Stimulated activated CD4-positive, alpha-beta T cell treated with anti-CD3 and anti-CD28 coated beads, Interleukin-1b, Interleukin-23, amount 100 ng/mL, for 1 hour (primary cell): ENCODE measurements at regions not wholly inside any gene's neighbourhood (a gene's known extent, or its start where the extent isn't known, plus 50 kb on each side); places are given as distances from the start of the nearest gene placed in this dataset.
"Not testable (repeated sequence)": the region's sequence is repeated elsewhere in the genome, so short reads cannot be mapped to it uniquely, and the experiment has no call there.

Experiments used
- DNase-seq, 2 donors: peaks; one replicate each; pipeline ENCODE4 v3.0.0-alpha.2; 2020; ENCODE audit warnings: low read depth in 2 of 2

GRCh38 chrX:121298499-121298898, 251.1 kb downstream of the GLUD2 start:
- no peak for DNase-seq

GRCh38 chrX:121301356-121301755, 253.9 kb downstream of the GLUD2 start:
- DNase-seq = no peak

- DNase-seq = no peak
Measured at GRCh38 chrX:121301822-121302221, 254.4 kb downstream of the GLUD2 start.

GRCh38 chrX:121307449-121307848, 260.0 kb downstream of the GLUD2 start:
- DNase-seq = no peak

GRCh38 chrX:121308276-121308805, 260.9 kb downstream of the GLUD2 start:
- DNase-seq = no peak

GRCh38 chrX:121310820-121311219, 263.4 kb downstream of the GLUD2 start:
- no peak for DNase-seq

- no peak for DNase-seq
Measured at GRCh38 chrX:121320441-121320840, 273.0 kb downstream of the GLUD2 start.

GRCh38 chrX:121322159-121322558, 274.7 kb downstream of the GLUD2 start:
- DNase-seq = no peak

- DNase-seq = no peak
Measured at GRCh38 chrX:121323337-121323736, 275.9 kb downstream of the GLUD2 start.

GRCh38 chrX:121333942-121334341, 286.5 kb downstream of the GLUD2 start:
- DNase-seq = no peak

GRCh38 chrX:121336831-121337421, 289.5 kb downstream of the GLUD2 start:
- DNase-seq = no peak

- no peak for DNase-seq
Measured at GRCh38 chrX:121337816-121338215, 290.4 kb downstream of the GLUD2 start.

- DNase-seq = no peak
Measured at GRCh38 chrX:121349263-121349662, 301.9 kb downstream of the GLUD2 start.

- DNase-seq = no peak
Measured at GRCh38 chrX:121356139-121356849, 308.9 kb downstream of the GLUD2 start.

GRCh38 chrX:121356850-121357171, 309.4 kb downstream of the GLUD2 start:
- no peak for DNase-seq

GRCh38 chrX:121360280-121360679, 312.9 kb downstream of the GLUD2 start:
- DNase-seq = no peak

- DNase-seq = no peak
Measured at GRCh38 chrX:121365572-121366161, 318.3 kb downstream of the GLUD2 start.

GRCh38 chrX:121374471-121374870, 327.1 kb downstream of the GLUD2 start:
- no peak for DNase-seq

- DNase-seq = not testable (repeated sequence)
Measured at GRCh38 chrX:121381915-121382314, 334.5 kb downstream of the GLUD2 start.

GRCh38 chrX:121389976-121390714, 342.7 kb downstream of the GLUD2 start:
- no peak for DNase-seq

- no peak for DNase-seq
Measured at GRCh38 chrX:121405826-121406225, 358.4 kb downstream of the GLUD2 start.

GRCh38 chrX:121407627-121408026, 360.2 kb downstream of the GLUD2 start:
- DNase-seq = no peak
